SK-N-SH (cell line): ENCODE measurements at regions not wholly inside any gene's neighbourhood (a gene's known extent, or its start where the extent isn't known, plus 50 kb on each side); places are given as distances from the start of the nearest gene placed in this dataset.

Experiments
- CTCF ChIA-PET: fragments of 300-600, 350-600 bp; formaldehyde crosslinking; extraction: SDS; loops from one replicate; lab custom pipeline; 2021; lab: Yijun Ruan, JAX
- POLR2A ChIA-PET: fragments of 350-600 bp; sonication (Branson Sonifier 250); formaldehyde crosslinking; extraction: SDS; loops from one replicate; lab custom pipeline; 2020; ENCODE audit warnings: antibody characterized with exemption, inconsistent platforms; lab: Yijun Ruan, JAX
- DNase-seq: peaks from one replicate; pipeline ENCODE4 v3.0.0; 2012
- H2AFZ ChIP-seq: fragments of 200-600 bp; sonication (generic); 2 replicates; pipeline ENCODE4 v1.8.1; 2016; ENCODE audit warnings: antibody characterized with exemption, mild to moderate bottlenecking, low read depth
- H3F3A ChIP-seq: fragments of 200-600 bp; sonication (generic); replicated peaks from 2 replicates; pipeline ENCODE3; 2016; ENCODE audit warnings: antibody characterized with exemption, mild to moderate bottlenecking; ENCODE audit not compliant: insufficient read depth
- H3K27ac ChIP-seq, 2 experiments: fragments of 200-500 bp in 1 of 2; fragments of 200-600 bp in 1 of 2; sonication (Bioruptor generic) in 1 of 2; sonication (generic), shearing (Covaris generic) in 1 of 2; 2 replicates each; pipeline versions ENCODE4 v1.5.1 to v1.6.1; 2014 to 2016; ENCODE audit warnings: low read depth in 2 of 2, inconsistent platforms in 1 of 2, low read length in 1 of 2, mild to moderate bottlenecking in 1 of 2, mixed read lengths in 1 of 2
- H3K27me3 ChIP-seq: fragments of 200-600 bp; sonication (generic), shearing (Covaris generic); 2 replicates; pipeline ENCODE4 v1.6.1; 2016; ENCODE audit warnings: mixed run types; ENCODE audit not compliant: insufficient read depth
- H3K36me3 ChIP-seq, 2 experiments: fragments of 200-500 bp in 1 of 2; fragments of 200-600 bp in 1 of 2; sonication (Bioruptor generic) in 1 of 2; sonication (generic) in 1 of 2; replicated peaks in 1 of 2; 2 replicates each; pipeline versions ENCODE3 to v1.5.1; 2014 to 2016; ENCODE audit warnings: low read length in 1 of 2, mild to moderate bottlenecking in 1 of 2; ENCODE audit not compliant: insufficient read depth in 2 of 2, control insufficient read depth in 1 of 2
- H3K4me1 ChIP-seq, 2 experiments: fragments of 200-500 bp in 1 of 2; fragments of 200-600 bp in 1 of 2; sonication (Bioruptor generic) in 1 of 2; sonication (generic), shearing (Covaris generic) in 1 of 2; 2 replicates each; pipeline versions ENCODE4 v1.5.1 to v1.6.1; 2014 to 2016; ENCODE audit warnings: low read depth in 1 of 2, low read length in 1 of 2, mixed run types in 1 of 2; ENCODE audit not compliant: insufficient read depth in 2 of 2, control insufficient read depth in 1 of 2
- H3K4me2 ChIP-seq: fragments of 200-600 bp; sonication (generic), shearing (Covaris generic); 2 replicates; pipeline ENCODE4 v1.6.1; 2017; ENCODE audit warnings: mixed run types
- H3K4me3 ChIP-seq, 2 experiments: fragments of 200-500 bp in 1 of 2; fragments of 200-600 bp in 1 of 2; sonication (Bioruptor generic) in 1 of 2; sonication (generic), shearing (Covaris generic) in 1 of 2; 2 replicates each; pipeline versions ENCODE4 v1.5.1 to v1.8.1; 2014 to 2016; ENCODE audit warnings: low read depth in 2 of 2, inconsistent platforms in 1 of 2, low read length in 1 of 2, mild to moderate bottlenecking in 1 of 2, mixed read lengths in 1 of 2, moderate library complexity in 1 of 2
- H3K79me2 ChIP-seq: fragments of 200-600 bp; sonication (generic); 2 replicates; pipeline ENCODE4 v1.8.1; 2017; ENCODE audit warnings: mild to moderate bottlenecking; ENCODE audit not compliant: insufficient read depth
- H3K9ac ChIP-seq: fragments of 200-600 bp; sonication (generic); 2 replicates; pipeline ENCODE4 v1.6.1; 2017; ENCODE audit warnings: mixed run types
- H3K9me2 ChIP-seq: fragments of 200-600 bp; sonication (generic); 2 replicates; pipeline ENCODE4 v1.6.1; 2017; ENCODE audit warnings: mixed run types
- H3K9me3 ChIP-seq: fragments of 200-600 bp; sonication (generic); 2 replicates; pipeline ENCODE4 v1.6.1; 2017; ENCODE audit warnings: mixed run types, mild to moderate bottlenecking, moderate library complexity
- H4K20me1 ChIP-seq: fragments of 200-600 bp; sonication (generic); 2 replicates; pipeline ENCODE4 v1.6.1; 2017; ENCODE audit warnings: mild to moderate bottlenecking, mixed run types; ENCODE audit not compliant: insufficient read depth
- CHD2 ChIP-seq: fragments of 150-350 bp; IDR thresholded peaks from 2 replicates; pipeline ENCODE4 v1.6.1; 2018; ENCODE audit warnings: low read length; ENCODE audit not compliant: partially characterized antibody
- ELF1 ChIP-seq: IDR thresholded peaks from 2 replicates; pipeline ENCODE4 v1.4.0; 2012
- FOSL2 ChIP-seq: IDR thresholded peaks from 2 replicates; pipeline ENCODE4 v1.4.0; 2012; ENCODE audit warnings: low read depth, mild to moderate bottlenecking, moderate library complexity, borderline replicate concordance
- FOXJ3 ChIP-seq: sonication (generic); formaldehyde crosslinking; IDR thresholded peaks from 2 replicates; pipeline ENCODE4 v1.5.1; 2020; ENCODE audit warnings: mild to moderate bottlenecking, missing genetic modification reagents
- FOXM1 ChIP-seq: IDR thresholded peaks from 2 replicates; pipeline ENCODE4 v1.4.0; 2012; ENCODE audit warnings: low read depth, mild to moderate bottlenecking
- IRF3 ChIP-seq: fragments of 150-350 bp; IDR thresholded peaks from 2 replicates; pipeline ENCODE4 v1.6.1; 2016; ENCODE audit warnings: mild to moderate bottlenecking, low read depth, low read length
- JUND ChIP-seq: IDR thresholded peaks from 2 replicates; pipeline ENCODE4 v1.4.0; 2012
- MEF2A ChIP-seq: IDR thresholded peaks from 2 replicates; pipeline ENCODE4 v1.4.0; 2012; ENCODE audit warnings: low read depth, borderline replicate concordance
- MXI1 ChIP-seq: IDR thresholded peaks from 2 replicates; pipeline ENCODE4 v1.6.1; 2012; ENCODE audit warnings: mild to moderate bottlenecking, low read depth, low read length, improper control_type of control experiment
- NFIC ChIP-seq: IDR thresholded peaks from 2 replicates; pipeline ENCODE4 v1.4.0; 2012; ENCODE audit warnings: borderline replicate concordance
- PBX3 ChIP-seq: IDR thresholded peaks from 2 replicates; pipeline ENCODE4; 2012
- RAD21 ChIP-seq: IDR thresholded peaks from 2 replicates; pipeline ENCODE4 v1.6.1; 2012; ENCODE audit warnings: mild to moderate bottlenecking, low read length
- RCOR1 ChIP-seq: fragments of 150-350 bp; IDR thresholded peaks from 2 replicates; pipeline ENCODE4 v1.6.1; 2017; ENCODE audit warnings: antibody characterized with exemption, low read length
- REST ChIP-seq: IDR thresholded peaks from 2 replicates; pipeline ENCODE4 v1.6.1; 2012; ENCODE audit warnings: mild to moderate bottlenecking, low read depth, low read length, moderate library complexity
- RFX5 ChIP-seq: IDR thresholded peaks from 2 replicates; pipeline ENCODE4 v1.6.1; 2012; ENCODE audit warnings: mild to moderate bottlenecking, improper control_type of control experiment, low read length
- RXRA ChIP-seq: IDR thresholded peaks from 2 replicates; pipeline ENCODE4 v1.4.0; 2012; ENCODE audit warnings: low read depth, mild to moderate bottlenecking, borderline replicate concordance
- SIN3A ChIP-seq: IDR thresholded peaks from 2 replicates; pipeline ENCODE4 v1.6.1; 2012; ENCODE audit warnings: low read depth, mild to moderate bottlenecking, low read length, moderate library complexity, borderline replicate concordance
- TAF1 ChIP-seq: IDR thresholded peaks from 2 replicates; pipeline ENCODE4 v1.6.1; 2012; ENCODE audit warnings: low read depth, mild to moderate bottlenecking, low read length, moderate library complexity, borderline replicate concordance
- TCF12 ChIP-seq: IDR thresholded peaks from 2 replicates; pipeline ENCODE4 v1.4.0; 2012
- TEAD4 ChIP-seq: IDR thresholded peaks from 2 replicates; pipeline ENCODE4 v1.4.0; 2012; ENCODE audit warnings: mild to moderate bottlenecking, borderline replicate concordance; ENCODE audit not compliant: insufficient read depth
- USF2 ChIP-seq: fragments of 150-350 bp; IDR thresholded peaks from 2 replicates; pipeline ENCODE4 v1.6.1; 2017; ENCODE audit warnings: antibody characterized with exemption, low read length, low read depth, borderline replicate concordance
- YY1 ChIP-seq: IDR thresholded peaks from 2 replicates; pipeline ENCODE4 v1.4.0; 2012; ENCODE audit warnings: low read depth, mild to moderate bottlenecking
- WGBS: methylation state at CpG from one replicate; pipeline ENCODE4 v1.1.6; 2017; ENCODE audit warnings: low lambda C conversion rate; 5-methylcytosine and 5-hydroxymethylcytosine counted together

- Histone ChIP-seq H3K79me2 (no peaks in the 10 kb centered on the region), H3K27me3 (no peaks in the 10 kb centered on the region), H3K9me2 (no peaks in the 10 kb centered on the region), H3K4me3 (no peak overlapping the region), H3K4me2 (no peak overlapping the region), H3K9ac (no peak overlapping the region), H3K36me3 (no peaks in the 10 kb centered on the region), H3K27ac (no peak overlapping the region), H4K20me1 (no peaks in the 10 kb centered on the region), H2AFZ (no peak overlapping the region), H3F3A (peaks cover 9% of the 10 kb centered on the region), H3K9me3 (no peaks in the 10 kb centered on the region), H3K4me1 (peaks cover 8 to 11% of the 10 kb centered on the region in 2 experiments; a peak in 2 of 4 replicates)
- WGBS, result 67% methylated on average over 3 of the region's 3 CpGs
- ChIA-PET POLR2A (no interaction called here), CTCF (interaction anchor here (1.0 to 2.3 kb wide), 2 partner anchors 11 to 12 kb away, joined by 4 to 8 read pairs; no protein-coding TSS in a partner anchor)
- no peak for DNase-seq
- no peak for TF ChIP-seq MXI1
- TF ChIP-seq RFX5, result no peak
- TF ChIP-seq RAD21, result no peak
- TF ChIP-seq NFIC, result no peak
- TF ChIP-seq SIN3A, result no peak
- TF ChIP-seq USF2, result no peak
- no peak for TF ChIP-seq MEF2A
- TF ChIP-seq IRF3, result no peak
- TF ChIP-seq FOSL2, result no peak
- no peak for TF ChIP-seq FOXJ3
- no peak for TF ChIP-seq TEAD4
- no peak for TF ChIP-seq ELF1
- no peak for TF ChIP-seq CHD2
These were observed 109.4 kb downstream of the ZFP36L2 start for GRCh38 chr2:43116988-43117387.

GRCh38 chr2:43115881-43116280 is 110.5 kb downstream of the ZFP36L2 start:
- no peak overlapping the region for H3K27ac ChIP-seq
- peaks cover 8 to 9% of the 10 kb centered on the region in 2 experiments; a peak in 2 of 4 replicates for H3K4me1 ChIP-seq
- no peak overlapping the region for H3K9ac ChIP-seq
- no peaks in the 10 kb centered on the region for H3K27me3 ChIP-seq
- no peak overlapping the region for H3K4me3 ChIP-seq
- no peaks in the 10 kb centered on the region for H3K9me3 ChIP-seq
- H3K9me2 ChIP-seq, result no peaks in the 10 kb centered on the region
- H3K79me2 ChIP-seq, result no peaks in the 10 kb centered on the region
- CTCF ChIA-PET, result interaction anchor here (0.9 to 2.3 kb wide), 4 partner anchors 10 to 141 kb away, joined by 3 to 8 read pairs (median 4); no protein-coding TSS in a partner anchor
- POLR2A ChIA-PET, result no interaction called here
- H3K4me2 ChIP-seq, result no peak overlapping the region
- no peak overlapping the region for H2AFZ ChIP-seq
- no peaks in the 10 kb centered on the region for H3K36me3 ChIP-seq
- 92% methylated on average over 5 of the region's 5 CpGs for WGBS
- DNase-seq, result no peak
- H3F3A ChIP-seq, result peaks cover 9% of the 10 kb centered on the region
- no peaks in the 10 kb centered on the region for H4K20me1 ChIP-seq
- TF ChIP-seq TAF1 (no peak), USF2 (no peak), ELF1 (no peak), RXRA (no peak), FOSL2 (no peak), PBX3 (no peak), REST (no peak), FOXM1 (no peak), RCOR1 (no peak), YY1 (no peak), MEF2A (no peak), TCF12 (no peak), JUND (no peak)
